Spleen (tissue), 11 donors: ENCODE measurements at regions not wholly inside any gene's neighbourhood (a gene's known extent, or its start where the extent isn't known, plus 50 kb on each side); places are given as distances from the start of the nearest gene placed in this dataset.

Experiments
- DNase-seq: peaks from one replicate; pipeline ENCODE4 v3.0.0-alpha.2; 2020
- H3K27ac ChIP-seq, 8 donors: fragments of 200-600 bp; sonication (generic) in 7 of 8; 1 replicate in 4 of 8; 2 replicates in 4 of 8; pipeline versions ENCODE4 v1.5.0 to v1.8.0; 2016 to 2021; ENCODE audit warnings: inconsistent platforms in 4 of 8, mild to moderate bottlenecking in 4 of 8, moderate library complexity in 1 of 8
- H3K27me3 ChIP-seq, 7 donors: fragments of 200-600 bp; sonication (generic) in 6 of 7; replicated peaks in 1 of 7; 1 replicate in 4 of 7; 2 replicates in 3 of 7; pipeline versions ENCODE4 v1.5.0 to v1.8.0; 2016 to 2021; ENCODE audit warnings: inconsistent platforms in 3 of 7, mild to moderate bottlenecking in 1 of 7
- H3K36me3 ChIP-seq, 6 donors: fragments of 200-600 bp; sonication (generic) in 5 of 6; 1 replicate in 4 of 6; 2 replicates in 2 of 6; pipeline versions ENCODE4 v1.5.0 to v1.8.0; 2016 to 2021; ENCODE audit warnings: inconsistent platforms in 2 of 6
- H3K4me1 ChIP-seq, 6 donors: fragments of 200-600 bp; sonication (generic) in 5 of 6; 1 replicate in 3 of 6; 2 replicates in 3 of 6; pipeline versions ENCODE4 v1.5.0 to v1.8.0; 2016 to 2021; ENCODE audit warnings: inconsistent platforms in 3 of 6
- H3K4me3 ChIP-seq, 8 donors: fragments of 200-600 bp; sonication (generic) in 7 of 8; 1 replicate in 4 of 8; 2 replicates in 4 of 8; pipeline versions ENCODE4 v1.5.0 to v1.8.0; 2016 to 2021; ENCODE audit warnings: inconsistent platforms in 4 of 8, mild to moderate bottlenecking in 4 of 8, moderate library complexity in 2 of 8
- H3K9me3 ChIP-seq, 8 donors: fragments of 200-600 bp; sonication (generic) in 7 of 8; 1 replicate in 4 of 8; 2 replicates in 4 of 8; pipeline versions ENCODE4 v1.5.0 to v1.8.0; 2016 to 2021; ENCODE audit warnings: inconsistent platforms in 4 of 8
- POLR2A ChIP-seq, 3 donors: fragments of 450-650 bp; IDR thresholded peaks; one replicate each; pipeline ENCODE4 v1.5.1; 2017; ENCODE audit warnings: antibody characterized with exemption in 3 of 3, mild to moderate bottlenecking in 1 of 3
- POLR2AphosphoS5 ChIP-seq, 3 donors: sonication (generic); formaldehyde crosslinking; IDR thresholded peaks; one replicate each; pipeline ENCODE4 v1.5.1; 2017; ENCODE audit warnings: antibody characterized with exemption in 3 of 3
- WGBS, 5 donors: extraction: QIAGEN DNeasy Blood & Tissue Kit in 3 of 5; methylation state at CpG; one replicate each; pipeline versions ENCODE4 v1.1.5 to v1.1.7; 2013 to 2018; 5-methylcytosine and 5-hydroxymethylcytosine counted together
- intact Hi-C: fragments of 100-400 bp; cut with DNase I; formaldehyde crosslinking; loops from one replicate; pipeline ENCODE4 v1.15.0; 2023; ENCODE audit warnings: low total_unique reads
- TF ChIP-seq, protein P1 (sequence below), 11 experiments: fragments of 200-600 bp in 7 of 11; fragments of 450-650 bp in 4 of 11; sonication (generic) in 4 of 11; IDR thresholded peaks in 8 of 11; conservative IDR thresholded peaks in 3 of 11; 1 replicate in 7 of 11; 2 replicates in 4 of 11; pipeline versions ENCODE4 v1.4.0 to v1.8.0; 2016 to 2021; ENCODE audit warnings: antibody characterized with exemption in 11 of 11, inconsistent platforms in 4 of 11, mild to moderate bottlenecking in 1 of 11
- donor health status: healthy with polysubstance abuse.
- donor health status: DM: no; HTN: no; CAD: no; lungs with moderate emphysema.
- donor health status: DM: no; HTN: no; CAD: no.
- donor health status: Bipolar disorder and iron deficiency.
- donor health status: healthy.
- donor health status: DM: no; HTN: no; CAD: no.
- donor health status: DM: yes; HTN: yes; CAD: no.

DNA sequence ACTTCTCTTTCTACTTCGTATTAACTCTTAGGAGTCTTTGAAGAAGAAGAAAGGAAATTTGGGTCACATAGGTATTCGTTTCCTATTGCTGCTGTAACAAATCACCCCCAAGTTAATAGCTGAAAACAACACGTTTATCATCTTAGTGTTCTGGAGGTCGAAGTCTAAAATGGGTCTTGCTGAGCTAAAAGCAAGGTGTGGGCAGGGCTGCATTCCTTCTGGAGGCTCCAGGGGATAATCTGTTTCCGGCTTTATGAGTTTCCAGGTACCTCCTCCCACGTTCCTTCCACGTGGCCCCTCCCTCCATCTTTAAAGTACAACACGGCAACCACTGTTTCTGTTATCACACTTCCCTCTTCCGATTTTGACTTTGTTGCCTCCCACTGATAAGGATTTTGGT, 233.5 kb upstream of the RBBP8 start:
- DNase-seq, result no peak
- H3K9me3 ChIP-seq, result no peaks in the 10 kb centered on the region
- H3K27me3 ChIP-seq, result no peaks in the 10 kb centered on the region
- intact Hi-C loops, result no loop called here
- no peak for TF ChIP-seq POLR2A (IDR thresholded peaks at IDR 0.05)
- TF ChIP-seq, protein P1, sequence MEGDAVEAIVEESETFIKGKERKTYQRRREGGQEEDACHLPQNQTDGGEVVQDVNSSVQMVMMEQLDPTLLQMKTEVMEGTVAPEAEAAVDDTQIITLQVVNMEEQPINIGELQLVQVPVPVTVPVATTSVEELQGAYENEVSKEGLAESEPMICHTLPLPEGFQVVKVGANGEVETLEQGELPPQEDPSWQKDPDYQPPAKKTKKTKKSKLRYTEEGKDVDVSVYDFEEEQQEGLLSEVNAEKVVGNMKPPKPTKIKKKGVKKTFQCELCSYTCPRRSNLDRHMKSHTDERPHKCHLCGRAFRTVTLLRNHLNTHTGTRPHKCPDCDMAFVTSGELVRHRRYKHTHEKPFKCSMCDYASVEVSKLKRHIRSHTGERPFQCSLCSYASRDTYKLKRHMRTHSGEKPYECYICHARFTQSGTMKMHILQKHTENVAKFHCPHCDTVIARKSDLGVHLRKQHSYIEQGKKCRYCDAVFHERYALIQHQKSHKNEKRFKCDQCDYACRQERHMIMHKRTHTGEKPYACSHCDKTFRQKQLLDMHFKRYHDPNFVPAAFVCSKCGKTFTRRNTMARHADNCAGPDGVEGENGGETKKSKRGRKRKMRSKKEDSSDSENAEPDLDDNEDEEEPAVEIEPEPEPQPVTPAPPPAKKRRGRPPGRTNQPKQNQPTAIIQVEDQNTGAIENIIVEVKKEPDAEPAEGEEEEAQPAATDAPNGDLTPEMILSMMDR (IDR thresholded peaks at IDR 0.05 in 8 of 11, conservative IDR thresholded peaks at IDR 0.05 in 3 of 11), result no peak
- no peak for TF ChIP-seq POLR2AphosphoS5 (IDR thresholded peaks at IDR 0.05)
- no peaks in the 10 kb centered on the region for H3K4me1 ChIP-seq
- no peaks in the 10 kb centered on the region for H3K36me3 ChIP-seq
- 62 to 80% (median 73%) methylated on average over 9 of the region's 9 CpGs for WGBS, 5 donors
- no peak overlapping the region for H3K27ac ChIP-seq
- H3K4me3 ChIP-seq, result no peak overlapping the region

DNA sequence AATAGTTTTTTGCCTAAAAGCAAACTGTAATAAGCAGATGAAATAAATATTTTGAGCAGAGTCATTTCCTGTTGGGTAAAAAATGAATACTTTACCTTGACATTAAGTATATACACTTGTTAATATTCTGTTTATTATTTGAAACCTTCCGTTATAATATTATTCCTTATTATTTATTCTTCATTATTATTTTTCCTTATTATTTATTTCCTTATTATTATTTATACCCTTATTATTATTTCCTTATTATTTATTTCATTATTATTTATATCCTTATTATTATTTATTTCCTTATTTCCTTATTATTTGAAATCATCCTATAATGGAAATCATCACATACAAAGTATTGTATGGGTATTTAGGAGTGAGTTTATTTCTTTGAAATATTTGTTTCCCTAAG, 232.2 kb upstream of the RBBP8 start:
- Histone ChIP-seq H3K36me3 (no peaks in the 10 kb centered on the region), H3K4me1 (no peaks in the 10 kb centered on the region), H3K27me3 (no peaks in the 10 kb centered on the region), H3K9me3 (no peaks in the 10 kb centered on the region), H3K27ac (no peak overlapping the region), H3K4me3 (no peak overlapping the region)
- no peak for DNase-seq
- WGBS, 5 donors, result 70 to 83% (median 72%) methylated on average over 1 of the region's 1 CpG
- no peak for TF ChIP-seq POLR2AphosphoS5 (IDR thresholded peaks at IDR 0.05)
- no peak for TF ChIP-seq POLR2A (IDR thresholded peaks at IDR 0.05)
- TF ChIP-seq, protein P1 (IDR thresholded peaks at IDR 0.05 in 8 of 11, conservative IDR thresholded peaks at IDR 0.05 in 3 of 11), result no peak
- intact Hi-C loops, result no loop called here

DNA sequence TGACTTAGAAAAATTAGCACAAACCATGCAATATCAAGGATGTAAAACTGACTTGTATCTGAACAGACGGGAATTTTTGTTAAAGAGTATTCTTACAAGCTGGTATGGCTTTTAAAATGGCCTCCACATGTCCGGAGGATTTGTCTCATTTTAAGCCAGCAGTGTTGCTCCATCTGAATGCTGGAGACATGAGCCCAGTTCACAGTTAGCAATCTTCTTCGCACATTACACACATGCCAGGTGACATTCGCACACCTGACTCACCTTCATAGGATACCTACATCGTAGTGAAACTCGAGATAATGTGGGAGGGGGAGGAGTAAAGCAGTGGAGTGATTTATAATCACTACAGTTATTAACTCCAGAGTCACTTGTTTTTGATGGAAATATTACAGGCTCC, 231.8 kb upstream of the RBBP8 start:
- H3K4me3 ChIP-seq, result no peak overlapping the region
- no peak overlapping the region for H3K27ac ChIP-seq
- WGBS, 5 donors, result 73 to 92% (median 81%) methylated on average over 6 of the region's 6 CpGs
- H3K36me3 ChIP-seq, result no peaks in the 10 kb centered on the region
- TF ChIP-seq POLR2A (IDR thresholded peaks at IDR 0.05) (no peak), POLR2AphosphoS5 (IDR thresholded peaks at IDR 0.05) (no peak)
- TF ChIP-seq, protein P1 (IDR thresholded peaks at IDR 0.05 in 8 of 11, conservative IDR thresholded peaks at IDR 0.05 in 3 of 11), result no peak
- no peak for DNase-seq
- no peaks in the 10 kb centered on the region for H3K27me3 ChIP-seq
- H3K4me1 ChIP-seq, result no peaks in the 10 kb centered on the region
- H3K9me3 ChIP-seq, result no peaks in the 10 kb centered on the region
- intact Hi-C loops, result no loop called here

DNA sequence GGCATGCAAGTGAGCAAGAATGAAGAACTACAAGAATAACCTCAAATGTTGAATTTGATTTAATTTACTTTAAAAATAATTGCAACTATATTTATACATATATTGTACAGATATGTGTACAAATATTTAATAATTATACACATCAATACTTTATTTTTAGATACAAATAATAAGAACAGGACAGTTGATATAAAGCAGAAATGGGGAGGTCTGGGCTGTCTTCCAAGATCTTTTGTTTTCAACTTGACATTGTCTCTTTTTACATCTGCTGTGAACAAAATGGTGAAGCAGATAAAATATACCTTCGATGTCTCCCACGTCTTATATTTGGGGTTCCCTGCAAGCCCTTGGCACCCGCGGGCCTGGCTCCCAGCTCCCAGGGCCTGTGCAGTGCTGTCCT, 231.3 kb upstream of the RBBP8 start:
- Histone ChIP-seq H3K4me1 (no peaks in the 10 kb centered on the region), H3K27me3 (no peaks in the 10 kb centered on the region), H3K36me3 (no peaks in the 10 kb centered on the region), H3K4me3 (no peak overlapping the region), H3K27ac (no peak overlapping the region), H3K9me3 (no peaks in the 10 kb centered on the region)
- no peak for TF ChIP-seq POLR2A (IDR thresholded peaks at IDR 0.05)
- no peak for TF ChIP-seq POLR2AphosphoS5 (IDR thresholded peaks at IDR 0.05)
- TF ChIP-seq, protein P1 (IDR thresholded peaks at IDR 0.05 in 8 of 11, conservative IDR thresholded peaks at IDR 0.05 in 3 of 11), result no peak
- intact Hi-C loops, result no loop called here
- no peak for DNase-seq
- 85 to 90% (median 85%) methylated on average over 4 of the region's 4 CpGs for WGBS, 5 donors
